Epithelial cell of prostate (primary cell): ENCODE measurements at regions not wholly inside any gene's neighbourhood (a gene's known extent, or its start where the extent isn't known, plus 50 kb on each side); places are given as distances from the start of the nearest gene placed in this dataset.

Experiments
- DNase-seq: peaks from one replicate; pipeline ENCODE4 v3.0.0-alpha.2; 2011; ENCODE audit warnings: low read depth, low spot score
- H3K27ac ChIP-seq: fragments of 450-650 bp; 2 replicates; pipeline ENCODE4 v1.5.1; 2017; ENCODE audit warnings: mild to moderate bottlenecking

GRCh38 chr12:4223273-4223845 lies 50.2 kb upstream of the CCND2 start:
- H3K27ac ChIP-seq, result no peak overlapping the region
- no peak for DNase-seq

GRCh38 chr12:4221258-4221620 lies 52.3 kb upstream of the CCND2 start:
- no peak overlapping the region for H3K27ac ChIP-seq
- peak; percentile 33 for DNase-seq

- no peak for DNase-seq
- H3K27ac ChIP-seq, result no peak overlapping the region
Observed at GRCh38 chr12:4220536-4221257, 52.9 kb upstream of the CCND2 start.

GRCh38 chr12:4217091-4217490 lies 56.5 kb upstream of the CCND2 start:
- no peak for DNase-seq
- H3K27ac ChIP-seq, result no peak overlapping the region

- H3K27ac ChIP-seq, result peak overlapping the region; percentile 29
- DNase-seq, result peak; percentile 41
Observed at GRCh38 chr12:4216187-4216927, 57.2 kb upstream of the CCND2 start.

- peak; percentile 60 for DNase-seq
- H3K27ac ChIP-seq, result peak overlapping the region; percentile 29
Observed at GRCh38 chr12:4215229-4216186, 58.1 kb upstream of the CCND2 start.

- H3K27ac ChIP-seq, result no peak overlapping the region
- DNase-seq, result no peak
Observed at GRCh38 chr12:4214877-4215228, 58.7 kb upstream of the CCND2 start.

GRCh38 chr12:4213471-4213870 lies 60.1 kb upstream of the CCND2 start:
- no peak overlapping the region for H3K27ac ChIP-seq
- no peak for DNase-seq

- H3K27ac ChIP-seq, result no peak overlapping the region
- DNase-seq, result no peak
Observed at GRCh38 chr12:4212845-4213244, 60.7 kb upstream of the CCND2 start.

GRCh38 chr12:4211372-4211771 lies 62.2 kb upstream of the CCND2 start:
- DNase-seq, result no peak
- no peak overlapping the region for H3K27ac ChIP-seq

GRCh38 chr12:4210183-4210582 lies 63.4 kb upstream of the CCND2 start:
- DNase-seq, result no peak
- H3K27ac ChIP-seq, result no peak overlapping the region

GRCh38 chr12:4206470-4206869 lies 67.1 kb upstream of the CCND2 start:
- H3K27ac ChIP-seq, result no peak overlapping the region
- no peak for DNase-seq

- no peak for DNase-seq
- H3K27ac ChIP-seq, result no peak overlapping the region
Observed at GRCh38 chr12:4203772-4204376, 69.7 kb upstream of the CCND2 start.

GRCh38 chr12:4202918-4203317 lies 70.6 kb upstream of the CCND2 start:
- H3K27ac ChIP-seq, result no peak overlapping the region
- no peak for DNase-seq

- no peak for DNase-seq
Observed at GRCh38 chr12:4202487-4202886, 71.1 kb upstream of the CCND2 start.

GRCh38 chr12:4201333-4202100 lies 72.0 kb upstream of the CCND2 start:
- DNase-seq, result no peak
- no peak overlapping the region for H3K27ac ChIP-seq

More at GRCh38 chr12:4202487-4202886, 71.1 kb upstream of the CCND2 start:
- no peak overlapping the region for H3K27ac ChIP-seq

GRCh38 chr12:4197922-4198763 lies 75.4 kb upstream of the CCND2 start:
- H3K27ac ChIP-seq, result no peak overlapping the region
- DNase-seq, result no peak

- H3K27ac ChIP-seq, result no peak overlapping the region
Observed at GRCh38 chr12:4196805-4197420, 76.6 kb upstream of the CCND2 start.

More at GRCh38 chr12:4196805-4197420, 76.6 kb upstream of the CCND2 start:
- DNase-seq, result no peak
